HepG2 (cell line): ENCODE measurements at regions not wholly inside any gene's neighbourhood (a gene's known extent, or its start where the extent isn't known, plus 50 kb on each side); places are given as distances from the start of the nearest gene placed in this dataset.

Source experiments
- ATAC-seq: fragments of 200-7000 bp; cut with Tn5 transposase; 3 replicates; pipeline ENCODE4 v1.9.1; 2020; ENCODE audit warnings: mild to moderate bottlenecking, moderate library complexity
- BruUV-seq: library from RNA; stranded (reverse); fragments of 400-500 nt; replicated peaks from 2 replicates; lab custom pipeline; 2021; lab: Mats Ljungman, UMichigan
- CTCF ChIA-PET: fragments of 300-600 bp; formaldehyde crosslinking; extraction: SDS; loops from one replicate; lab custom pipeline; 2021; ENCODE audit warnings: low total read pairs, inconsistent platforms, low intra/inter-chr PET ratio; lab: Yijun Ruan, JAX
- POLR2A ChIA-PET: fragments of 350-600 bp; sonication (Branson Sonifier 250); formaldehyde crosslinking; loops from one replicate; lab custom pipeline; 2020; ENCODE audit warnings: antibody characterized with exemption, inconsistent platforms; lab: Yijun Ruan, JAX
- DNase-seq: peaks from one replicate; pipeline ENCODE4 v3.0.0-alpha.2; 2015; ENCODE audit warnings: low spot score
- FAIRE-seq: peaks from 3 replicates; lab custom pipeline; 2011; peaks lifted over from hg19 to GRCh38; lab: Jason Lieb, UNC
- H2AFZ ChIP-seq: one replicate; pipeline ENCODE4 v1.6.1; 2011; ENCODE audit warnings: low read length, inconsistent platforms
- H3K27ac ChIP-seq: fragments of 300-600 bp; 3 replicates; pipeline ENCODE4 v1.8.0; 2011; ENCODE audit warnings: mixed run types, mild to moderate bottlenecking, mixed read lengths, low read length, inconsistent platforms; ENCODE audit not compliant: insufficient read depth; ENCODE audit errors: extremely low read length
- H3K27me3 ChIP-seq, 2 experiments: fragments of 200-600 bp in 1 of 2; 2 replicates in 1 of 2; 3 replicates in 1 of 2; pipeline versions ENCODE4 v1.6.0 to v1.8.0; 2011; ENCODE audit warnings: low read length in 2 of 2, mild to moderate bottlenecking in 2 of 2, moderate library complexity in 2 of 2, inconsistent platforms in 1 of 2; ENCODE audit not compliant: insufficient read depth in 2 of 2, control insufficient read depth in 1 of 2
- H3K36me3 ChIP-seq, 2 experiments: fragments of 200-600 bp in 1 of 2; replicated peaks in 1 of 2; 2 replicates in 1 of 2; 3 replicates in 1 of 2; pipeline versions ENCODE4 v1.5.1 to v1.8.0; 2011; ENCODE audit warnings: low read length in 2 of 2, inconsistent platforms in 1 of 2; ENCODE audit not compliant: insufficient read depth in 2 of 2, control insufficient read depth in 1 of 2
- H3K4me1 ChIP-seq: 2 replicates; pipeline ENCODE4 v1.5.1; 2012; ENCODE audit warnings: low read length, inconsistent platforms; ENCODE audit not compliant: insufficient read depth
- H3K4me2 ChIP-seq: 2 replicates; pipeline ENCODE4 v1.6.0; 2011; ENCODE audit warnings: low read depth, low read length, inconsistent platforms
- H3K4me3 ChIP-seq, 3 experiments: fragments of 200-600 bp in 1 of 3; sonication (generic), shearing (Covaris generic) in 1 of 3; replicated peaks in 1 of 3; 2 replicates each; pipeline ENCODE4 v1.5.1; 2011 to 2016; ENCODE audit warnings: low read length in 3 of 3, inconsistent platforms in 2 of 3, low read depth in 2 of 3, mild to moderate bottlenecking in 2 of 3, control low read depth in 1 of 3, mixed read lengths in 1 of 3; ENCODE audit not compliant: insufficient read depth in 1 of 3
- H3K79me2 ChIP-seq: one replicate; pipeline ENCODE4 v1.6.1; 2011; ENCODE audit warnings: low read length, inconsistent platforms; ENCODE audit not compliant: insufficient read depth
- H3K9ac ChIP-seq: 2 replicates; pipeline ENCODE4 v1.6.0; 2011; ENCODE audit warnings: mild to moderate bottlenecking, low read depth, low read length, inconsistent platforms; ENCODE audit not compliant: insufficient read depth
- H3K9me3 ChIP-seq: 2 replicates; pipeline ENCODE4 v1.5.1; 2012; ENCODE audit warnings: mild to moderate bottlenecking, low read length
- H4K20me1 ChIP-seq: 2 replicates; pipeline ENCODE4 v1.6.0; 2011; ENCODE audit warnings: inconsistent platforms, mild to moderate bottlenecking, low read length, moderate library complexity; ENCODE audit not compliant: insufficient read depth
- ARID4A ChIP-seq: sonication (generic); formaldehyde crosslinking; IDR thresholded peaks from 2 replicates; pipeline ENCODE4 v1.5.0; 2020; ENCODE audit warnings: mild to moderate bottlenecking, missing genetic modification reagents, borderline replicate concordance
- HOXA5 ChIP-seq: sonication (generic); formaldehyde crosslinking; IDR thresholded peaks from 2 replicates; pipeline ENCODE4 v1.4.0; 2020; ENCODE audit warnings: missing genetic modification reagents
- KMT2A ChIP-seq: sonication (generic); formaldehyde crosslinking; IDR thresholded peaks from 2 replicates; pipeline ENCODE4 v1.4.0; 2020; ENCODE audit warnings: missing genetic modification reagents
- MTERF4 ChIP-seq: sonication (generic); formaldehyde crosslinking; IDR thresholded peaks from 2 replicates; pipeline ENCODE4 v1.8.0; 2023; ENCODE audit warnings: mild to moderate bottlenecking, missing genetic modification reagents
- NFE2L1 ChIP-seq: sonication (generic); formaldehyde crosslinking; IDR thresholded peaks from 2 replicates; pipeline ENCODE4 v1.4.0; 2020; ENCODE audit warnings: missing genetic modification reagents, mild to moderate bottlenecking, borderline replicate concordance
- PHF5A ChIP-seq: IDR thresholded peaks from one replicate; pipeline ENCODE4 v1.6.1; 2018; ENCODE audit warnings: low read depth, missing genetic modification reagents; ENCODE audit not compliant: unreplicated experiment
- ZNF251 ChIP-seq: sonication (generic); formaldehyde crosslinking; IDR thresholded peaks from 2 replicates; pipeline ENCODE4 v1.9.0; 2021; ENCODE audit warnings: mild to moderate bottlenecking, missing genetic modification reagents
- WGBS: methylation state at CpG from one replicate; pipeline ENCODE4 v1.1.6; 2017; ENCODE audit warnings: low lambda C conversion rate; 5-methylcytosine and 5-hydroxymethylcytosine counted together
- in situ Hi-C: cut with HindIII; loops from 2 replicates; pipeline ENCODE4 v1.10.0; 2017; ENCODE audit warnings: low pct_unique_long_range_greater_than_20kb; ENCODE audit not compliant: extremely low pct_ligation_motif_present
- intact Hi-C: fragments of 100-400 bp; cut with micrococcal nuclease; formaldehyde crosslinking; loops from one replicate; pipeline ENCODE4 v1.10.0; 2022; ENCODE audit not compliant: unreplicated experiment
- TF ChIP-seq, protein P1 (sequence below): sonication (generic); formaldehyde crosslinking; IDR thresholded peaks from 2 replicates; pipeline ENCODE4 v1.5.1; 2020; ENCODE audit warnings: mild to moderate bottlenecking, missing genetic modification reagents, borderline replicate concordance

DNA sequence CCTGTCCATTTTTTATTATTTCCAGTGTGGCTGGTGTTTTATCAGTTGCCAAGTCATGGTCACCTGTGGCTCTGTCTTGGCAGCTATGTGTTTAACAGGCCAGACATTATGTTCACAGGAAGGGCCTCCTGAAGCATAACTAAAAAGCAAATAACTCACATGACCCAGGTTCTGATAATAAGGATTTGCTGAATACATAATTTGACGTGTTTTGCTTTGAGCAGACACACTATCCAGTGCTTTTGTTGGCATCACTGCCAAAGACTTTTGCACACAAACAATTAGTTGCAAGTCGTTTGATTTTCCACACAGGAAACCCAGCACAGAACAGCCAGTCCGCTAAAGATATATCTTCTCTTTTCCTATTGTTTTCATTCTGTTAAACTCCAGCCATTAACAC lies 173.6 kb downstream of the ARL4A start:
- 22% methylated on average over 3 of the region's 3 CpGs for WGBS
- H3K4me1 ChIP-seq: no peaks in the 10 kb centered on the region
- no peaks in the 10 kb centered on the region for H4K20me1 ChIP-seq
- in situ Hi-C loops: no loop called here
- H3K4me3 ChIP-seq: no peak overlapping the region
- ATAC-seq (no peak), FAIRE-seq (no peak), DNase-seq (no peak)
- H3K36me3 ChIP-seq: no peaks in the 10 kb centered on the region
- no peaks in the 10 kb centered on the region for H3K9me3 ChIP-seq
- TF ChIP-seq KMT2A (CRISPR knock-in tag): no peak
- H3K9ac ChIP-seq: no peak overlapping the region
- H3K79me2 ChIP-seq: no peaks in the 10 kb centered on the region
- no peak overlapping the region for H2AFZ ChIP-seq
- intact Hi-C loops: no loop called here
- H3K27me3 ChIP-seq: no peaks in the 10 kb centered on the region
- ChIA-PET POLR2A (no interaction called here), CTCF (no interaction called here)
- no peak overlapping the region for H3K27ac ChIP-seq
- no TSS peak for BruUV-seq
- no peak overlapping the region for H3K4me2 ChIP-seq

DNA sequence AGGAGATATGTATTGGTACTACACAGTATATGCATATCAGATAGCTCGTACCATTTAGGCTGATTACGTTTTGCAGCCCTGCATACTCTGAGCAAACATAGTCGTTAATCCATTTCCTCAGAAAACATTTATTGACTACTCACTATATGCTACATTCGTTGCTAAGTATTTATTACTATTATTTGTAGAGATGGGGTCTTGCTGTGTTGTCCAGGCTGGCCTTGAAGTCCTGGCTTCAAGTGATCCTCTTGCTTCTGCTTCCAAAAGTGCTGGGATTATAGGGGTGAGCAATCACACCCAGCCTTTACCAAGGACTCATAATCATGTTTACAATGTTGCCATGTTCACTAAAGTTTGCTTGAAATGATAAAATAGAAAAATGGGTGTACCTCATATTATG lies 174.7 kb downstream of the ARL4A start:
- Histone ChIP-seq H3K9ac (no peak overlapping the region), H2AFZ (no peak overlapping the region), H3K9me3 (no peaks in the 10 kb centered on the region), H3K36me3 (no peaks in the 10 kb centered on the region), H3K27me3 (no peaks in the 10 kb centered on the region), H3K4me3 (no peak overlapping the region), H3K4me2 (no peak overlapping the region), H3K4me1 (no peaks in the 10 kb centered on the region), H4K20me1 (no peaks in the 10 kb centered on the region), H3K79me2 (no peaks in the 10 kb centered on the region), H3K27ac (no peak overlapping the region)
- CTCF ChIA-PET: no interaction called here
- intact Hi-C loops: no loop called here
- WGBS: 27% methylated on average over 4 of the region's 4 CpGs
- POLR2A ChIA-PET: no interaction called here
- no peak for DNase-seq
- no TSS peak for BruUV-seq
- in situ Hi-C loops: no loop called here
- ATAC-seq: no peak
- FAIRE-seq: no peak
- TF ChIP-seq NFE2L1 (CRISPR knock-in tag) (no peak), PHF5A (no peak), ARID4A (CRISPR knock-in tag) (no peak), MTERF4 (no peak), HOXA5 (CRISPR knock-in tag) (no peak), ZNF251 (CRISPR knock-in tag) (no peak)
- TF ChIP-seq, protein P1, sequence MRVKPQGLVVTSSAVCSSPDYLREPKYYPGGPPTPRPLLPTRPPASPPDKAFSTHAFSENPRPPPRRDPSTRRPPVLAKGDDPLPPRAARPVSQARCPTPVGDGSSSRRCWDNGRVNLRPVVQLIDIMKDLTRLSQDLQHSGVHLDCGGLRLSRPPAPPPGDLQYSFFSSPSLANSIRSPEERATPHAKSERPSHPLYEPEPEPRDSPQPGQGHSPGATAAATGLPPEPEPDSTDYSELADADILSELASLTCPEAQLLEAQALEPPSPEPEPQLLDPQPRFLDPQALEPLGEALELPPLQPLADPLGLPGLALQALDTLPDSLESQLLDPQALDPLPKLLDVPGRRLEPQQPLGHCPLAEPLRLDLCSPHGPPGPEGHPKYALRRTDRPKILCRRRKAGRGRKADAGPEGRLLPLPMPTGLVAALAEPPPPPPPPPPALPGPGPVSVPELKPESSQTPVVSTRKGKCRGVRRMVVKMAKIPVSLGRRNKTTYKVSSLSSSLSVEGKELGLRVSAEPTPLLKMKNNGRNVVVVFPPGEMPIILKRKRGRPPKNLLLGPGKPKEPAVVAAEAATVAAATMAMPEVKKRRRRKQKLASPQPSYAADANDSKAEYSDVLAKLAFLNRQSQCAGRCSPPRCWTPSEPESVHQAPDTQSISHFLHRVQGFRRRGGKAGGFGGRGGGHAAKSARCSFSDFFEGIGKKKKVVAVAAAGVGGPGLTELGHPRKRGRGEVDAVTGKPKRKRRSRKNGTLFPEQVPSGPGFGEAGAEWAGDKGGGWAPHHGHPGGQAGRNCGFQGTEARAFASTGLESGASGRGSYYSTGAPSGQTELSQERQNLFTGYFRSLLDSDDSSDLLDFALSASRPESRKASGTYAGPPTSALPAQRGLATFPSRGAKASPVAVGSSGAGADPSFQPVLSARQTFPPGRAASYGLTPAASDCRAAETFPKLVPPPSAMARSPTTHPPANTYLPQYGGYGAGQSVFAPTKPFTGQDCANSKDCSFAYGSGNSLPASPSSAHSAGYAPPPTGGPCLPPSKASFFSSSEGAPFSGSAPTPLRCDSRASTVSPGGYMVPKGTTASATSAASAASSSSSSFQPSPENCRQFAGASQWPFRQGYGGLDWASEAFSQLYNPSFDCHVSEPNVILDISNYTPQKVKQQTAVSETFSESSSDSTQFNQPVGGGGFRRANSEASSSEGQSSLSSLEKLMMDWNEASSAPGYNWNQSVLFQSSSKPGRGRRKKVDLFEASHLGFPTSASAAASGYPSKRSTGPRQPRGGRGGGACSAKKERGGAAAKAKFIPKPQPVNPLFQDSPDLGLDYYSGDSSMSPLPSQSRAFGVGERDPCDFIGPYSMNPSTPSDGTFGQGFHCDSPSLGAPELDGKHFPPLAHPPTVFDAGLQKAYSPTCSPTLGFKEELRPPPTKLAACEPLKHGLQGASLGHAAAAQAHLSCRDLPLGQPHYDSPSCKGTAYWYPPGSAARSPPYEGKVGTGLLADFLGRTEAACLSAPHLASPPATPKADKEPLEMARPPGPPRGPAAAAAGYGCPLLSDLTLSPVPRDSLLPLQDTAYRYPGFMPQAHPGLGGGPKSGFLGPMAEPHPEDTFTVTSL: no peak
